Gastrocnemius medialis (tissue), 4 donors: ENCODE measurements at regions not wholly inside any gene's neighbourhood (a gene's known extent, or its start where the extent isn't known, plus 50 kb on each side); places are given as distances from the start of the nearest gene placed in this dataset.

ENCODE experiments used
- CTCF ChIP-seq, 5 experiments: fragments of 450-650 bp in 3 of 5; fragments of 200-600 bp in 2 of 5; sonication (generic) in 2 of 5; IDR thresholded peaks in 4 of 5; conservative IDR thresholded peaks in 1 of 5; 1 replicate in 4 of 5; 2 replicates in 1 of 5; pipeline ENCODE4 v1.5.1; 2016 to 2019; ENCODE audit warnings: antibody characterized with exemption in 5 of 5, mild to moderate bottlenecking in 3 of 5, moderate library complexity in 3 of 5
- POLR2A ChIP-seq, 2 donors: fragments of 450-650 bp; IDR thresholded peaks; one replicate each; pipeline ENCODE4 v1.6.1; 2017; ENCODE audit warnings: antibody characterized with exemption in 2 of 2, mild to moderate bottlenecking in 2 of 2, moderate library complexity in 2 of 2

- no peak for TF ChIP-seq CTCF (IDR thresholded peaks at IDR 0.05 in 4 of 5, conservative IDR thresholded peaks at IDR 0.05 in 1 of 5)
- no peak for TF ChIP-seq POLR2A (IDR thresholded peaks at IDR 0.05)
Measured at GRCh38 chr2:120871881-120872620, 136.4 kb downstream of the GLI2 start.
